ENCODE measurements at regions not wholly inside any gene's neighbourhood (a gene's known extent, or its start where the extent isn't known, plus 50 kb on each side); places are given as distances from the start of the nearest gene placed in this dataset.

- H3K36me3 ChIP-seq (ENCODE audit: low read depth) = no peaks in the 10 kb centered on the region
- H3K9me3 ChIP-seq (ENCODE audit: severe bottlenecking) = no peaks in the 10 kb centered on the region
- H3K27me3 ChIP-seq (ENCODE audit: insufficient read depth, poor library complexity, severe bottlenecking) = no peaks in the 10 kb centered on the region
- TF ChIP-seq CTCF (IDR thresholded peaks at IDR 0.05; ENCODE audit: poor library complexity, severe bottlenecking) = no peak
- peaks cover 34% of the 10 kb centered on the region for H3K4me1 ChIP-seq (ENCODE audit: insufficient read depth, poor library complexity, severe bottlenecking)
- ATAC-seq (ENCODE audit: low read depth) (no peak), DNase-seq (ENCODE audit: low spot score) (no peak)
- H3K27ac ChIP-seq (ENCODE audit: poor library complexity, severe bottlenecking) = peak overlapping the region; percentile 78
- no peak overlapping the region for H3K4me3 ChIP-seq (ENCODE audit: severe bottlenecking)
These were observed 91.7 kb upstream of the DSCAM start for GRCh38 chr21:40938611-40939010.

GRCh38 chr21:40947713-40948112, 100.8 kb upstream of the DSCAM start:
- H3K4me3 ChIP-seq (ENCODE audit: severe bottlenecking) = no peak overlapping the region
- H3K4me1 ChIP-seq (ENCODE audit: insufficient read depth, poor library complexity, severe bottlenecking) = peaks cover 9% of the 10 kb centered on the region
- no peaks in the 10 kb centered on the region for H3K27me3 ChIP-seq (ENCODE audit: insufficient read depth, poor library complexity, severe bottlenecking)
- no peaks in the 10 kb centered on the region for H3K36me3 ChIP-seq (ENCODE audit: low read depth)
- H3K9me3 ChIP-seq (ENCODE audit: severe bottlenecking) = no peaks in the 10 kb centered on the region
- DNase-seq (ENCODE audit: low spot score) = no peak
- H3K27ac ChIP-seq (ENCODE audit: poor library complexity, severe bottlenecking) = no peak overlapping the region
- ATAC-seq (ENCODE audit: low read depth) = no peak
- no peak for TF ChIP-seq CTCF (IDR thresholded peaks at IDR 0.05; ENCODE audit: poor library complexity, severe bottlenecking)

- H3K4me3 ChIP-seq (ENCODE audit: severe bottlenecking) = no peak overlapping the region
- no peak overlapping the region for H3K27ac ChIP-seq (ENCODE audit: poor library complexity, severe bottlenecking)
- H3K27me3 ChIP-seq (ENCODE audit: insufficient read depth, poor library complexity, severe bottlenecking) = no peaks in the 10 kb centered on the region
- no peak for TF ChIP-seq CTCF (IDR thresholded peaks at IDR 0.05; ENCODE audit: poor library complexity, severe bottlenecking)
- DNase-seq (ENCODE audit: low spot score) (no peak), ATAC-seq (ENCODE audit: low read depth) (peak; percentile 50; the same call in 2 of the 3 replicates)
- H3K4me1 ChIP-seq (ENCODE audit: insufficient read depth, poor library complexity, severe bottlenecking) = peaks cover 9% of the 10 kb centered on the region
- no peaks in the 10 kb centered on the region for H3K9me3 ChIP-seq (ENCODE audit: severe bottlenecking)
- H3K36me3 ChIP-seq (ENCODE audit: low read depth) = no peaks in the 10 kb centered on the region
These were observed 104.0 kb upstream of the DSCAM start for GRCh38 chr21:40950970-40951369.

GRCh38 chr21:40952551-40953323, 105.8 kb upstream of the DSCAM start:
- no peak for ATAC-seq (ENCODE audit: low read depth)
- no peak overlapping the region for H3K27ac ChIP-seq (ENCODE audit: poor library complexity, severe bottlenecking)
- H3K27me3 ChIP-seq (ENCODE audit: insufficient read depth, poor library complexity, severe bottlenecking) = no peaks in the 10 kb centered on the region
- DNase-seq (ENCODE audit: low spot score) = no peak
- no peak for TF ChIP-seq CTCF (IDR thresholded peaks at IDR 0.05; ENCODE audit: poor library complexity, severe bottlenecking)
- no peaks in the 10 kb centered on the region for H3K36me3 ChIP-seq (ENCODE audit: low read depth)
- H3K9me3 ChIP-seq (ENCODE audit: severe bottlenecking) = no peaks in the 10 kb centered on the region
- peaks cover 9% of the 10 kb centered on the region for H3K4me1 ChIP-seq (ENCODE audit: insufficient read depth, poor library complexity, severe bottlenecking)
- H3K4me3 ChIP-seq (ENCODE audit: severe bottlenecking) = no peak overlapping the region

- H3K4me1 ChIP-seq (ENCODE audit: insufficient read depth, poor library complexity, severe bottlenecking) = no peaks in the 10 kb centered on the region
- no peak for TF ChIP-seq CTCF (IDR thresholded peaks at IDR 0.05; ENCODE audit: poor library complexity, severe bottlenecking)
- H3K36me3 ChIP-seq (ENCODE audit: low read depth) = no peaks in the 10 kb centered on the region
- no peak overlapping the region for H3K4me3 ChIP-seq (ENCODE audit: severe bottlenecking)
- DNase-seq (ENCODE audit: low spot score) (no peak), ATAC-seq (ENCODE audit: low read depth) (no peak)
- no peak overlapping the region for H3K27ac ChIP-seq (ENCODE audit: poor library complexity, severe bottlenecking)
- H3K9me3 ChIP-seq (ENCODE audit: severe bottlenecking) = no peaks in the 10 kb centered on the region
- H3K27me3 ChIP-seq (ENCODE audit: insufficient read depth, poor library complexity, severe bottlenecking) = no peaks in the 10 kb centered on the region
These were observed 117.7 kb upstream of the DSCAM start for GRCh38 chr21:40964691-40965090.
